GOT3 (cell line): ENCODE measurements at regions not wholly inside any gene's neighbourhood (a gene's known extent, or its start where the extent isn't known, plus 50 kb on each side); places are given as distances from the start of the nearest gene placed in this dataset.

ENCODE experiments used
- DNase-seq: peaks from one replicate; lab custom pipeline; 2025; ENCODE audit warnings: mixed read lengths; lab: John Stamatoyannopoulos, UW

DNA sequence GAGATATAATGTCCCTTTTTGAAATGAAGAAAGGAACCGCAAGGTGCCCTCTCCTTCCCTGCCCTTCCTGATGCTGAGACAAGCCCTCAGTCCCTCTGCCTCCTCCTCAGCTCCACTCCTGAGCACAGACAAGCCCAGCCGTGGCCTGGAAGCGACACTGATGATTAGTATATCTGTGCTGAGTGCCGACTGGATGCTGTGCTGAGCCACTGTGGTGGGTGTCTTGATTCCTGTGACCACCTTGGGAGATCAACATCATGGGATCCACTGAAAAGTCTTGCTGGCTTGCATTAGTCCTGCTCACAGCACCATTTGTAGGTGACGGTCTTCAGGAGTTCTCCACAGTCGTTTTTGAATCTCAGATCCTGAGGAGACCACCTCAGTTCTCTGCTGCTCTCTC lies 59.5 kb upstream of the HGFAC start:
- DNase-seq, result no peak

DNA sequence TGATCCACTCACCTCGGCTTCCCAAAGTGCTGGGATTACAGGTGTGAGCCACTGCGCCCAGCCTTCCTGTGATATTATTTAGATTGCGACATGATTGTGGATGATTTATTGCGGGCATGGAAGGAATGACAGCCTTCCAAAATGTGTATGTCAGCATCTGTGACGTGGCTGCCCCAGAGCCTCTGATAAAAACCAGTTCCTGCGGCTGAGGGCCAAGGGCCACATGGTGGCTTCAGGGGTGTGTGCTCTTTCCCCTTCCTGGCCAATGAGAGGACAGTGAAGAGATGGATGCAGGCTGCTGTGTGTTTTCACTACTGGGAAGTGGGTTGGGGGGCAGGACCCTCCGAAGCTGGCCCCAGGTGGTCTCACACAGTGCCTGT lies 57.4 kb upstream of the HGFAC start:
- no peak for DNase-seq

DNA sequence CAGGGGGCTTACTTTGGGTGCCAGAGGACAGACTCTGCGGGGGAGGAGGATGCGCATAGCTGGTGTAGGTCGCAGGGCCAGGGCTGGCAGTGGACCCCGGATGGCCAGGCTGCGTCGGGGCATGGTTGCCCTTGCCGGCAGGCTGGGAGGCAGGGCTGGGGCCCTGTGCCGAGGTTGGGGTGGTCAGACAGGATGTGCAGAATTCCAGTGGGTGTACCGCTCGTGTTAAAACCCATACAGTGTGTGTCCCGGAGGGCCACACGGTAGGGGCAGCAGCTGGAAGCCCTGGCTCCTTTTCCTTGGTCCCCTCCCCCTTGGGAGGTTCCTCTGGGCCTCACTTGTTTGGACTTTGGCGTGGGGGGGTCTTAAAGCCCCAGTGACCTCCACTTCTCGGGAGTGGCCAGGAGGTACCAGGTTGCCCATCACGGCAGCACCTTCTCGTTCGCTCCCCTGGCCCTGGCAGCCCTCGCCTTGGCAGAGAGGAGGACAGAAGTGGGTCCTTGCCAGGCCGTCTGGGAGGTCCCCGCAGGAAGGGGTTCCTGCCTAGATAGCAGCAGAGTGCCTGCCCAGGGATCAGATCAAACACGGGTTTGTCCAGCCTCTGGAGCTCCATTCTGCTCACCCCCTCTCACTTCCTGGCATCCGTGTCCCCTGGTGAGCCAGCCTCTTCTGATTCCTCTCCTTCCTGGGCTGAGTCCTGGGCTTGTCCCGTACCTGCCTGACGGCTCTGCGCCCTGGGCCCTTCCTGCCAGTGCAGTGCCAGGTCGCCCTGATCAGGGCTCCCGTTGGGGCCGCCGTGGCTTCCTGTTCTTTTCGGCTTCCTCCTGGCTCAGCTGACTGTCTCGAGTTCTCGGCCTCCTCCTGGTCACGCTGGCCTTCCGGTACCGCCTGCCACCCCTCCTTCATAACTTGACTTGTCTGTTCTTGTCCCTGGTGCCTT lies 56.7 kb upstream of the HGFAC start:
- DNase-seq, result no peak

DNA sequence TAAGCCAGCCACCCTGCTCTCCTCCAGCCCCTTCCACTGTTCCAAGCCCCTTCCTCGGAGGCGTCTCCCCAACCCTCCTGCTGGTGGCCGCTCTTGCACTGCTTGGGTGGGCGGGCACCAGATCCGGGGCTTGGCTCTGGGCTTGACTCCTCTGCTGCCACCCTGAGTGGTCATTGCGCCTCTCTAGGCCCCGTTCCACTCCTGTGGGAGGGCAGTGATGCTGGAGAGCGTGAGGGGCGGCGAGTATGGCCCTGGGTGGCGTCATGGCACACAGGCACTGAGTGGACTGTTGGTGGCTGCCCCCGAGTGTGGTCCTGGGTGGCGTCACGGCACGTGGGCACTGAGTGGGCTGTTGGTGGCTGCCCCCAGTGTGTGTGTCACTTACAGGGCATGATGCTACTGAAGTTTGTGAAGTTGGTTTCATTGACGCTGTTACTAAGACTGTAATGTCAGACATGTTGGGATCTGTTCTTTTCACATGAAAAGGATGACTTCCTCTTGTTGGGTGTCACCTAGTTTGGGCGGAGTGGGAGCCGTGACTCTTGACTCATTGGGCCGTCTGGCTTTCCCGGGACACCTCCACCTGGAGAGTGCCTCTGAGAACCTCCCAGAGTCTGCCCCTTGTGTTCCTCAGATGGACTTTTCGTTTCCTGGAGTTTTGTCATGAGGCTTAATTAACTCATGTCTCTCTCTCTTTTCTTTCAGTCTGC lies 55.9 kb upstream of the HGFAC start:
- no peak for DNase-seq

DNA sequence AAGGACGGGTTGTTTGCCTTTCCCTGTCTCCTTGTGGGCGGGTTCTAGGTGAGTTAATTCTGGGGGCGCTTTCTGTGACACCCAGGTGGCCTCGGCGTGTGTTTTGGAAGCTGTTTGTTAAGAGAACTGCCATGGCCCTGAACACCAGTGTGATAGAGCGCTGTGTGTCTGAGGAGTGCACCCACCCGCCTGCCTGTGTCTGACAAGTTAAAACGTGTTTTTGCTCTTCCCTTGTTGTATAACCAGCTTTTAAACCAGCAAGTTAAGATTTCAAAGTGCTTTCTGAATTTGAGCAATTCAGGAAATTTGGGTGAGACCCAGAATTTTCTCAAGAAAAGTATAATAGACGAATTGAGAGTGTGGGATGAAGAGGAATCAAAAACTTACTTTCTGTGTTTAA lies 55.2 kb upstream of the HGFAC start:
- no peak for DNase-seq

DNA sequence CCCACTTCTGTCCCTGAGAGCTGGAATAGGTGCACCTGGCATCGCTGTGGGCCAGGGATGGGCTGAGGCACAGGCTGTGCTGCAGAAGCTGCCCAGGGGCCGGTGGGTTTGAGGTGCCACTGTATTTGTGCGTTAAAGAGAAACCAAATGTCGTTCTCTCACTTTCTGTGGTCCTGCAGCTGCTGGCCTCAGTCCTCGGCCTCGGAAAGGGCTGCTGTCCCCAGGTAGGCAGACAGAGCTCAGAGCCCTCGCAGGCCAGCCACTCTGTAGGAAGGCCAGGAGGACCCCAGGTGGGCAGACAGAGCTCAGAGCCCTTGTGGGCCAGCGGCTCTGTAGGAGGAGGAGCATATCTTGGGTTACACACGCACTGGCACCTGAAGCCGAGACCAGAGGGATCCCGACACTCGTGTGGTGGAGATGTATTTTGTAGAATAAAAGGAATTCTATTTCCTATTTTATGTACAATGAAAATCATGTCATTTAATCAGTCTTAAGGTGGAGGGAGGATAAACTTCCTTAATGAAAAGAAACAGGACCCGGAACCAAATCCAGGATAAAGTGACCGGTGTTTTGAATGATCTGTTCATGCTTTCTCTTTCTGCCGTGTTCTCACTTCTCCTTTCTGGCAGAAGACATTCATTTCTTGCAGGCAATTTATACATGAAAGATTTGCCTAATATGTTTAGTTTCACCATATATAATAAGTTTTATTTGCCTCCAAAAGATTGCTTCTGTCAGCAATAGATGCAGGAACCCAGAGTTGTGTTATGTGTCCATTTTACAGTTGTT lies 54.4 kb upstream of the HGFAC start:
- no peak for DNase-seq

DNA sequence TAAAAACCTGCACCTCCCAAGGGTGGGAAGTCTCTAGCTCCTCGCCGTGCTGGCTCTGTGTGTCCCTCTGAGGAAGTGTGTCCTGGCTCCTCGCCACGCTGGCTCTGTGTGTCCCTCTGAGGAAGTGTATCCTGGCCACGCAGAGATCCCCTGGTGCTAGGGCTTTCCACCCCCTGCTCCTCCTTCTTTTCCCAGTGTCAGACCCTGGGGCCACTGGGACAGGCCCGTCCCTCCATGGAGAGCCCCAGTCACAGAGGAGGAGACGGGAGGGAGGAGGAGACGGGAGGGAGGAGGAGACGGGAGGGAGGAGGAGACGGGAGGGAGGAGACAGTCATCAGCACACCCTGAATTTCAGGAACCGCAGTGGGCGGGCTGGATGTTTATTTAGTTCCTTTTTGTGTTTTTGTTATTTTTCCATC lies 53.8 kb upstream of the HGFAC start:
- no peak for DNase-seq

DNA sequence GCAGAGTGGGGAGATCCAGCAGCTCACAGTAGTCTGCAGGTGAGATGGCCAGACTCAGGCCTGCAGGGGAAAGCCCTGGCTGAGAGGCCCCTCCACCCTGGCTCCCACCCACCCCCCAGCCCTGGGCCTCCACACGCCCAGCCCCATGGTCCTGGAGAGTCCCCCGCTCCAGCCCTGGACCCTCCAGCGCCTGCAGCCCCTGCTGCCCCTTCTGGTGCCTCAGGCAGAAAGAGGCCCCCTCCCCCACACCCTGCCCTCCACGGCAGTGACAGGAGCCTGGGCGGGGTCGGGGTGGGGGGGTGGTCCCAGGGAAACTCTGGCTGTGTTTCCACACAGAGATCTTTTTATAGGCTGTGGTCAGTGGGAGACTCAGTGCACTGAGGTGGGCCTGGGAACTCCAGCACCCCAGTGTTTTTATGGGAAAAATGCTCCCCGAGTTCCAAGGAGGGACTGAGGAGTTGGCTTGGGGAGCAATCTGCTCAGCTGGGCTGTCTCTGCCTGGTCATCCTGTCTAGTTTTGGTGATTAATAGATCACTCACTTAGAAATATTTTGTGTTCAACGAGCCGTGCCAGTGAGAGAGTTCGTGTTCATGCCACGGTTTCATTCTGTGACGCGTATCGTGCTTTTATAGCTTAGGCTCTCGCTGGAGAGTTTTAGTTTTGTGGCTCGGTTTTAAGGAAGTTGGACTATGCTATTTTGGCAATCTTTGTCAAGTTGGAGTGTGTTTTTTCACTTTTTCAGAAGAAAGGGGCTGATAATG lies 53.1 kb upstream of the HGFAC start:
- no peak for DNase-seq

DNA sequence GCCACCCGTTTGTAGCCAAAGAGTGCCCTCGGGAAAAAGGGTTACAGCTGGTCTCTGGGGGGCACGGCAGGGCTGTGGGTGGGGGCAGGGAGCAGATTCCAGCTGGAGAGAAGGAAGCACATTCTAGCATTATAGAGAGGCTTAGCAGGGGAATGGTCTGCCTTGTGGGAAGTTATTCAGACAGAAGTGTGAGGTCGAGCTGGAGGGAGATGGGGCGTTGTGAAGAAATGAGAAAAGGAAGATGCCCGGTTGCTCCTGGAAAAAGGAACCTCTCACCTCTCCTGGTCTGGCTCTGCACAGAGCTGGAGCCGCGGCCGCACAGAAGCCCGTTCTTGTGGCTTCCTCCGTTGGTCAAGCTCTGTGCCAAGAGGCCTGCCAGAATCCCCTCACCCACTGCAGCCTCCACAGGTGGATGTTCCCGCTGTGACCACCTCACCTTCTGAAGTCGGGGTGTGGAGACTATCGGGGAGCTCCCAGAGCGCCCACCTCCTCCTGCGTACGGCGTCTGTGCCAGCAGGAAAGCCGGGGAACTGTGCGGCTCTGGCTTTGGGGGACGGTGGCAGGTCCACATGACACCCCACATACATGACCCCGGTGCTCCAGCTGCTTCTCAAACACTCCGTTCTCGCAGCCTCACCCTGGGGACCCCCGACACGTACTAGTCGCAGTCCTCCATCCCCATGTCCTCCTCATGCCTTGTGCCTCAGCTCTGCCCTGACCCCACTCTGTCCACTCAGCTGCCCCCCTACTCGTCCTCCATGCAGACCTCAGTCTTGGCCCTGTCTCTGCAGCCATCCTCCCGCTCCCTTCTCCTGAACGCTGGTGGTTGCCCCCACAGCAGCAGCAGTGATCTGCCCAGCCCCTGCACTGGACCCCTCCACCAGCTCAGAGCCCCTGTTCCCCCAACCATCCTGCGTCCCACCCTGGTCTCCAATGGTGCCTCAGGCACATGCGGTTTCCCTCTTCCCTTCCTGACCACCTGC lies 52.2 kb upstream of the HGFAC start:
- no peak for DNase-seq

DNA sequence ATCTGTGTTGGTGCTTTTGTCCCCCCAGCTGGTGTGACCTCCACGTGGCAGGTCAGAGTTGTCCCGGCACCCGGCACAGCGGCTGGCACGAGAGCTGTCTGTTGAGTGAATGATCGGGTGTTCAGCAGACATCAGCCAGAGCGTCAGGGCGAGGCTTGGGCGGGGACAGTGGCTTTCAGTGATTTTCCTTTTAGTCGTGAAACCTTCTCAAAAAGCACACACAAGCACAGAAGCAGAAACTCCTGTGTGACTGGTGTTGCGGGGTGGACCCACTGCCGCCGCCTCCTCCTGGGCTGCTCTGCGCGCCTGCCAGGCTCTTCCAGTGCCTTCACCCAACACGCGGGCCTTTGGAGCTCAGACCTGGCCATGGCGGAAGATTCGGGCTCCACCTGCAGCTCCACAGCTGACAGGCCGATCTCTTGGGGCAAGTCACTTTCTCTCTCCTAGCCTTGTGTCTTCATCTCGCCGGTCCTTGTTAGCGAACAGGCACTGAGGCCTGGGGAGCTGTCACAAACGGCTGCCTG lies 51.4 kb upstream of the HGFAC start:
- DNase-seq, result no peak

DNA sequence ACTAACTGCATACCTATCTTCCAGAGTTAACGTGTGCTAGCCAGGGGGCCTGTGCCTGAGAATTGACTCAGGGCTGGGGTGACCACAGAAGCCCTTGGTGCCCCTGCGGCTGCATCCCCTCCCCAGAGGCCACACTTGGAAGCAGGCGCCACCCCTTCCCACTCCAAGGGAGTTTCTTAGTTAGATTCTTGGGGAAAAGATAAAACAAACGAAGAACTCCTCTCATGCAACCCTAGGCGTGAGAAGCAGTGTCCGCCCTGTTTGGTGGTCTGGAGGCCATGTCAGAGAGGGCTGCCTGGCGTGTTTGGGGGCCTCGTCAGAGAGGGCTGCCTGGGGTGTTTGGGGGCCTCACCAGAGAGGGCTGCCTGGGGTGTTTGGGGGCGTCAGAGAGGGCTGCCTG lies 50.3 kb upstream of the HGFAC start:
- no peak for DNase-seq
